ENCODE measurements at regions not wholly inside any gene's neighbourhood (a gene's known extent, or its start where the extent isn't known, plus 50 kb on each side); places are given as distances from the start of the nearest gene placed in this dataset.

- Histone ChIP-seq H3K79me2 (ENCODE audit: insufficient read depth, low read length) (no peaks in the 10 kb centered on the region), H3K9ac (ENCODE audit: low read length) (no peak overlapping the region), H3K4me2 (ENCODE audit: low read length) (no peak overlapping the region), H3K4me1 (ENCODE audit: insufficient read depth, low read length) (no peaks in the 10 kb centered on the region), H3K27ac (ENCODE audit: low read depth, low read length) (no peak overlapping the region), H3K27me3 (ENCODE audit: insufficient read depth, low read length) (no peaks in the 10 kb centered on the region), H3K9me3 (ENCODE audit: insufficient read depth, low read depth, low read length) (no peaks in the 10 kb centered on the region), H4K20me1 (ENCODE audit: insufficient read depth, low read length) (no peaks in the 10 kb centered on the region), H3K4me3 (ENCODE audit: insufficient read depth, low read depth, low read length) (no peak overlapping the region), H3K36me3 (ENCODE audit: insufficient read depth, low read length) (no peaks in the 10 kb centered on the region), H2AFZ (ENCODE audit: low read depth, low read length) (no peak overlapping the region)
- Mint-ChIP-seq H3K9me3 (ENCODE audit: unreplicated experiment) (peaks cover 3% of the 10 kb centered on the region), H3K36me3 (ENCODE audit: low read depth, unreplicated experiment) (no peaks in the 10 kb centered on the region), H3K27ac (ENCODE audit: unreplicated experiment) (no peak overlapping the region), H3K4me3 (ENCODE audit: unreplicated experiment) (no peak overlapping the region), H3K4me1 (ENCODE audit: low read depth, unreplicated experiment) (no peaks in the 10 kb centered on the region), H3K27me3 (ENCODE audit: low read depth, unreplicated experiment) (no peaks in the 10 kb centered on the region)
- DNase-seq (ENCODE audit: low read depth) (no peak), FAIRE-seq (no peak)
- no peak for TF ChIP-seq EZH2 (IDR thresholded peaks at IDR 0.05; ENCODE audit: insufficient read depth, low read length)
- TF ChIP-seq, protein P1, sequence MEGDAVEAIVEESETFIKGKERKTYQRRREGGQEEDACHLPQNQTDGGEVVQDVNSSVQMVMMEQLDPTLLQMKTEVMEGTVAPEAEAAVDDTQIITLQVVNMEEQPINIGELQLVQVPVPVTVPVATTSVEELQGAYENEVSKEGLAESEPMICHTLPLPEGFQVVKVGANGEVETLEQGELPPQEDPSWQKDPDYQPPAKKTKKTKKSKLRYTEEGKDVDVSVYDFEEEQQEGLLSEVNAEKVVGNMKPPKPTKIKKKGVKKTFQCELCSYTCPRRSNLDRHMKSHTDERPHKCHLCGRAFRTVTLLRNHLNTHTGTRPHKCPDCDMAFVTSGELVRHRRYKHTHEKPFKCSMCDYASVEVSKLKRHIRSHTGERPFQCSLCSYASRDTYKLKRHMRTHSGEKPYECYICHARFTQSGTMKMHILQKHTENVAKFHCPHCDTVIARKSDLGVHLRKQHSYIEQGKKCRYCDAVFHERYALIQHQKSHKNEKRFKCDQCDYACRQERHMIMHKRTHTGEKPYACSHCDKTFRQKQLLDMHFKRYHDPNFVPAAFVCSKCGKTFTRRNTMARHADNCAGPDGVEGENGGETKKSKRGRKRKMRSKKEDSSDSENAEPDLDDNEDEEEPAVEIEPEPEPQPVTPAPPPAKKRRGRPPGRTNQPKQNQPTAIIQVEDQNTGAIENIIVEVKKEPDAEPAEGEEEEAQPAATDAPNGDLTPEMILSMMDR (IDR thresholded peaks at IDR 0.05; ENCODE audit: insufficient read depth, low read depth, low read length), result no peak
Observed at GRCh38 chr7:125845686-125846085, 916.1 kb upstream of the POT1 start.

DNA sequence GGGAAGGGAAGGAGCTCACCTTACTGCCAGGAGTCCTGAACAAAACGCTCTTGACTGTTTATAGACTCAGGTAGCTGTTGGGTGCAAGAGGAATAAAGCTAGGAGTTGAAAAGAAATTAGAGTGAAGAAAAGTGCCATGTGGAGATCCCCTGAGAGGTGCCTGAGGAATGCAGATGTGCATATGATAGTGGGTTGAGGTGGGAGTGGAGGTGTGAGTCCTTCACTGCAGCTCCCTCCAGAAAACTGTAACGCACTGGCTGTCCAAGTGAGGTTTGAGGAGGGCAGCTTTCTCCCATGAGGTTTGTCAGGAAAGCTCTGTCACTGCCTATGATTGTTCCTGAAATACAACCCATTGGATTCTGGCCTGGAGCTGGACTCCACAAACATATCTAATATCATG lies 904.8 kb upstream of the POT1 start:
- Histone ChIP-seq H3K4me2 (ENCODE audit: low read length) (no peak overlapping the region), H3K9ac (ENCODE audit: low read length) (no peak overlapping the region), H3K4me3 (ENCODE audit: insufficient read depth, low read depth, low read length) (no peak overlapping the region), H3K9me3 (ENCODE audit: insufficient read depth, low read depth, low read length) (no peaks in the 10 kb centered on the region), H4K20me1 (ENCODE audit: insufficient read depth, low read length) (no peaks in the 10 kb centered on the region), H3K79me2 (ENCODE audit: insufficient read depth, low read length) (no peaks in the 10 kb centered on the region), H3K27me3 (ENCODE audit: insufficient read depth, low read length) (no peaks in the 10 kb centered on the region), H3K36me3 (ENCODE audit: insufficient read depth, low read length) (no peaks in the 10 kb centered on the region), H3K27ac (ENCODE audit: low read depth, low read length) (no peak overlapping the region), H2AFZ (ENCODE audit: low read depth, low read length) (no peak overlapping the region), H3K4me1 (ENCODE audit: insufficient read depth, low read length) (no peaks in the 10 kb centered on the region)
- no peak overlapping the region for H3K27ac Mint-ChIP-seq (ENCODE audit: unreplicated experiment)
- FAIRE-seq (no peak), DNase-seq (ENCODE audit: low read depth) (no peak)
- H3K9me3 Mint-ChIP-seq (ENCODE audit: unreplicated experiment), result peaks cover 3% of the 10 kb centered on the region
- no peak for TF ChIP-seq EZH2 (IDR thresholded peaks at IDR 0.05; ENCODE audit: insufficient read depth, low read length)
- TF ChIP-seq, protein P1 (IDR thresholded peaks at IDR 0.05; ENCODE audit: insufficient read depth, low read depth, low read length), result no peak
- no peaks in the 10 kb centered on the region for H3K4me1 Mint-ChIP-seq (ENCODE audit: low read depth, unreplicated experiment)
- no peaks in the 10 kb centered on the region for H3K27me3 Mint-ChIP-seq (ENCODE audit: low read depth, unreplicated experiment)
- no peaks in the 10 kb centered on the region for H3K36me3 Mint-ChIP-seq (ENCODE audit: low read depth, unreplicated experiment)
- H3K4me3 Mint-ChIP-seq (ENCODE audit: unreplicated experiment), result no peak overlapping the region

DNA sequence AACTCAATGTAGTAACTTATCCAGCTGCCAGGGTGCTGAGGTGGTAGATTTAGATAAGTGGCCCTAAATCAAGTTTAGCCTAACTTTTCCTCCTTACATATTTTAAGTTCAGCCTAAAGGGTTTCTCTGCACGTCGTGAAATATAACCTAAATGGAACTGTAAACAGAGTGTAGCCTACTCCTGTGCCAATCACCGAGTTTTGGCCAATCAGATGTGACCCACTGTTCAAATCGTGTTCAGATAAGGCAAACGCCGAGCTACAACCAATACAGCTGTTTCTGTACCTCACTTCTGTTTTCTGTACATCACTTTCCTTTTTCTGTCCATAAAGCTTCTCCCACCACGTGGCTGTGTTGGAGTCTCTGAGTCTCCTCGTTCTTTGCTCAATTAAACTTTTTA lies 904.2 kb upstream of the POT1 start:
- DNase-seq (ENCODE audit: low read depth), result no peak
- Histone ChIP-seq H3K4me1 (ENCODE audit: insufficient read depth, low read length) (no peaks in the 10 kb centered on the region), H3K9ac (ENCODE audit: low read length) (no peak overlapping the region), H3K27me3 (ENCODE audit: insufficient read depth, low read length) (no peaks in the 10 kb centered on the region), H3K36me3 (ENCODE audit: insufficient read depth, low read length) (no peaks in the 10 kb centered on the region), H3K4me2 (ENCODE audit: low read length) (no peak overlapping the region), H3K4me3 (ENCODE audit: insufficient read depth, low read depth, low read length) (no peak overlapping the region), H3K27ac (ENCODE audit: low read depth, low read length) (no peak overlapping the region), H4K20me1 (ENCODE audit: insufficient read depth, low read length) (no peaks in the 10 kb centered on the region), H2AFZ (ENCODE audit: low read depth, low read length) (no peak overlapping the region), H3K79me2 (ENCODE audit: insufficient read depth, low read length) (no peaks in the 10 kb centered on the region), H3K9me3 (ENCODE audit: insufficient read depth, low read depth, low read length) (no peaks in the 10 kb centered on the region)
- Mint-ChIP-seq H3K4me3 (ENCODE audit: unreplicated experiment) (no peak overlapping the region), H3K36me3 (ENCODE audit: low read depth, unreplicated experiment) (no peaks in the 10 kb centered on the region), H3K27ac (ENCODE audit: unreplicated experiment) (no peak overlapping the region), H3K4me1 (ENCODE audit: low read depth, unreplicated experiment) (no peaks in the 10 kb centered on the region), H3K9me3 (ENCODE audit: unreplicated experiment) (peaks cover 5% of the 10 kb centered on the region), H3K27me3 (ENCODE audit: low read depth, unreplicated experiment) (no peaks in the 10 kb centered on the region)
- FAIRE-seq, result no peak
- TF ChIP-seq, protein P1 (IDR thresholded peaks at IDR 0.05; ENCODE audit: insufficient read depth, low read depth, low read length), result no peak
- TF ChIP-seq EZH2 (IDR thresholded peaks at IDR 0.05; ENCODE audit: insufficient read depth, low read length), result no peak

Data from astrocyte (in vitro differentiated cells and primary cell).